ENCODE measurements at regions not wholly inside any gene's neighbourhood (a gene's known extent, or its start where the extent isn't known, plus 50 kb on each side); places are given as distances from the start of the nearest gene placed in this dataset.
A peak's percentile ranks its signal among the peaks of the same experiment; 100 is the strongest.

DNA sequence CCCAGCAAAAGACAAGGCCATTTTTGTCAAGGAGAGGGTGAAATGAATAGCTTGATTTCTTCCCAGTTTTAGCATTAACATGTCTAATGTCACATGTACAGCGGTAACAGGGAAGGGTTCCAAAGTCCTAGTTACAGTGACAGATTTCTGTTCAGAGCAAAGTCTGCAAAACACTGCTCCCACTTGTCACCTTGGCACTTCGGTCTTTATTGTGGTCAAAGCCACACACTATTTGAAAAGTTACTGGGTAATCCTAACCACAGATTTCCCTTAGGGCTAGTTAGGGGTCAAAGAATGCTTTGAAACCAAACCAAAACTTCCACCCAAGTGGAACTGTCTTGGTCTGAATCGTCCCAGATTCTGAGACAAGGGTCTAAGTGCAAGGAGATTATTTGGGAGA, 455.6 kb downstream of the HS3ST3B1 start:
- POLR2A ChIA-PET (ENCODE audit: partially characterized antibody), result no interaction called here
- 89% methylated on average over 3 of the region's 3 CpGs; no CpG with 5 or more reads in 1 of the 2 experiments for WGBS, 2 experiments (ENCODE audit: extremely low coverage in 1 of 2, insufficient coverage in 1 of 2, insufficient read length in 1 of 2, insufficient replicate concordance in 2 of 2, low coverage in 1 of 2, low lambda C conversion rate in 2 of 2, missing lambda C conversion rate in 1 of 2)
- H2AFZ ChIP-seq (ENCODE audit: low read length), result 0 out of 2 replicates have a peak overlapping the region, but pooled peaks have one; percentile 42
- FAIRE-seq, result no peak
- H3K18ac ChIP-seq (ENCODE audit: extremely low read depth, low read length), result no peak overlapping the region
- no peak overlapping the region for H2BK15ac ChIP-seq (ENCODE audit: low read length)
- no peaks in the 10 kb centered on the region for H3K4me1 ChIP-seq (replicated peaks in 1 of 4; ENCODE audit: control insufficient read depth in 3 of 4, insufficient read depth in 4 of 4, low read length in 3 of 4)
- no peak overlapping the region for H2AK5ac ChIP-seq (ENCODE audit: low read depth, low read length)
- DNase-seq (ENCODE audit: low read depth in 1 of 2, low spot score in 2 of 2), result no peak
- no peaks in the 10 kb centered on the region for H3K23me2 ChIP-seq (ENCODE audit: low read depth, low read length)
- H2BK20ac ChIP-seq (ENCODE audit: low read length), result no peak overlapping the region
- no peak overlapping the region for H3K9ac ChIP-seq (replicated peaks in 1 of 4; ENCODE audit: extremely low read depth in 1 of 4, low read depth in 3 of 4, low read length in 3 of 4)
- no peak overlapping the region for H2BK5ac ChIP-seq (ENCODE audit: low read depth, low read length)
- no peak overlapping the region for H4K5ac ChIP-seq (ENCODE audit: insufficient read length, low read depth, low read length)
- H3K56ac ChIP-seq (replicated peaks; ENCODE audit: insufficient read length, low read depth, low read length), result no peak overlapping the region
- H3K9me3 ChIP-seq (ENCODE audit: insufficient read depth in 2 of 2, low read depth in 1 of 2, low read length in 1 of 2), result no peaks in the 10 kb centered on the region
- no peak overlapping the region for H3K14ac ChIP-seq (ENCODE audit: insufficient read length)
- H4K8ac ChIP-seq (ENCODE audit: extremely low read depth, insufficient read depth, low read length), result no peak overlapping the region
- H3K79me2 ChIP-seq (ENCODE audit: control insufficient read depth in 1 of 2, insufficient read depth in 2 of 2, low read length in 2 of 2), result no peaks in the 10 kb centered on the region
- H2BK12ac ChIP-seq (ENCODE audit: low read depth, low read length), result no peak overlapping the region
- H4K91ac ChIP-seq (replicated peaks; ENCODE audit: insufficient read length, low read length), result no peak overlapping the region
- H3K27ac ChIP-seq (ENCODE audit: low read depth, low read length), result no peak overlapping the region
- no peaks in the 10 kb centered on the region for H3K27me3 ChIP-seq (replicated peaks in 1 of 4; ENCODE audit: control insufficient read depth in 3 of 4, extremely low read depth in 1 of 4, insufficient read depth in 3 of 4, low read length in 3 of 4)
- no peak overlapping the region for H3K4me3 ChIP-seq (ENCODE audit: extremely low read depth in 1 of 4, insufficient read depth in 2 of 4, low read depth in 3 of 4, low read length in 4 of 4)
- no peak overlapping the region for H3K23ac ChIP-seq (ENCODE audit: insufficient read length)
- TF ChIP-seq EGR1 (IDR thresholded peaks at IDR 0.05; ENCODE audit: borderline replicate concordance, low read depth, low read length), result no peak
- TF ChIP-seq SIRT6 (IDR thresholded peaks at IDR 0.05; ENCODE audit: low read length), result no peak
- TF ChIP-seq SUZ12 (IDR thresholded peaks at IDR 0.05; ENCODE audit: low read length), result no peak
- no peak for TF ChIP-seq KDM5A (IDR thresholded peaks at IDR 0.05; ENCODE audit: low read length)
- TF ChIP-seq POLR2A (IDR thresholded peaks at IDR 0.05; ENCODE audit: control extremely low read depth in 1 of 2, low read depth in 2 of 2, low read length in 2 of 2), result no peak
- TF ChIP-seq CREB1 (IDR thresholded peaks at IDR 0.05), result no peak
- no peak for TF ChIP-seq GABPA (IDR thresholded peaks at IDR 0.05; ENCODE audit: borderline replicate concordance, insufficient read depth, low read length)
- no peak for TF ChIP-seq SIN3A (conservative IDR thresholded peaks at IDR 0.05 in 1 of 2, IDR thresholded peaks at IDR 0.05 in 1 of 2; ENCODE audit: low read depth in 1 of 2, low read length in 2 of 2)
- no peak for TF ChIP-seq JUND (IDR thresholded peaks at IDR 0.05; ENCODE audit: low read length)
- no peak for TF ChIP-seq ZNF274 (IDR thresholded peaks at IDR 0.05; ENCODE audit: borderline replicate concordance, extremely low read depth, low read length)
- no peak for TF ChIP-seq ASH2L (IDR thresholded peaks at IDR 0.05; ENCODE audit: low read length)
- H4K20me1 ChIP-seq (replicated peaks in 1 of 2; ENCODE audit: control insufficient read depth in 1 of 2, insufficient read depth in 2 of 2, low read length in 2 of 2), result no peaks in the 10 kb centered on the region
- H3K36me3 ChIP-seq (ENCODE audit: control insufficient read depth in 2 of 4, insufficient read depth in 4 of 4, low read length in 3 of 4), result no peaks in the 10 kb centered on the region
- CTCF ChIA-PET (ENCODE audit: partially characterized antibody), result no interaction called here
- no peaks in the 10 kb centered on the region for H3K79me1 ChIP-seq (ENCODE audit: low read depth, low read length)
- no peak overlapping the region for H2BK120ac ChIP-seq (replicated peaks; ENCODE audit: low read depth, low read length)
- H3K4me2 ChIP-seq (ENCODE audit: insufficient read depth in 1 of 2, low read depth in 2 of 2, low read length in 2 of 2), result no peak overlapping the region
- no peak overlapping the region for H3K4ac ChIP-seq (replicated peaks; ENCODE audit: insufficient read length, low read depth, low read length)

All from H1 (cell line).